Coronary artery (tissue), 2 donors: ENCODE measurements at regions not wholly inside any gene's neighbourhood (a gene's known extent, or its start where the extent isn't known, plus 50 kb on each side); places are given as distances from the start of the nearest gene placed in this dataset.

Experiments
- DNase-seq: peaks from one replicate; pipeline ENCODE4 v3.0.0-alpha.2; 2017; ENCODE audit warnings: low spot score
- H3K27ac ChIP-seq, 2 donors: fragments of 200-600 bp; sonication (generic); one replicate each; pipeline ENCODE4 v1.5.1; 2016 to 2019
- H3K4me3 ChIP-seq: fragments of 200-600 bp; sonication (generic); 2 replicates; pipeline ENCODE4 v1.5.1; 2016; ENCODE audit warnings: mild to moderate bottlenecking, moderate library complexity
- TF ChIP-seq, protein P1 (sequence below): fragments of 200-600 bp; sonication (generic); IDR thresholded peaks from one replicate; pipeline ENCODE4 v1.5.1; 2019; ENCODE audit warnings: antibody characterized with exemption

DNA sequence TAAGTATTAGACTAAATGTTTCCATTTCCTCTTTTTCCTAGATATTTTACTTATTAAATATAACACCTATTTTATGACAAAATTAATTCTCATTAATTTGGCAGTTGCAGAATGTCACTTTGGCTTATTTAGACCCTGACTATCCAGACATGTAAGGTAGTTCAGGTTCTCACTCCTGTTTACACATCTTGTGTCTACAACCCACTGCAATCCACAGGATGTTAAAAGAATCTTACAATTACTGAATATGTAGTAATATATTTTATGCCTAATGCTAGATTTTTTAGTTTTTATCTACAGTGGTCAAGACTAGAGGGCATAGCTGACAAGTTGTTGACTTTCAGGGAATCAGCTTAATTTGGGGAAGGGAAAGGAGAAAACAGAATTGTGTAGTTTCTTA is 346.7 kb downstream of the USP25 start:
- H3K27ac ChIP-seq = no peak overlapping the region
- TF ChIP-seq, protein P1, sequence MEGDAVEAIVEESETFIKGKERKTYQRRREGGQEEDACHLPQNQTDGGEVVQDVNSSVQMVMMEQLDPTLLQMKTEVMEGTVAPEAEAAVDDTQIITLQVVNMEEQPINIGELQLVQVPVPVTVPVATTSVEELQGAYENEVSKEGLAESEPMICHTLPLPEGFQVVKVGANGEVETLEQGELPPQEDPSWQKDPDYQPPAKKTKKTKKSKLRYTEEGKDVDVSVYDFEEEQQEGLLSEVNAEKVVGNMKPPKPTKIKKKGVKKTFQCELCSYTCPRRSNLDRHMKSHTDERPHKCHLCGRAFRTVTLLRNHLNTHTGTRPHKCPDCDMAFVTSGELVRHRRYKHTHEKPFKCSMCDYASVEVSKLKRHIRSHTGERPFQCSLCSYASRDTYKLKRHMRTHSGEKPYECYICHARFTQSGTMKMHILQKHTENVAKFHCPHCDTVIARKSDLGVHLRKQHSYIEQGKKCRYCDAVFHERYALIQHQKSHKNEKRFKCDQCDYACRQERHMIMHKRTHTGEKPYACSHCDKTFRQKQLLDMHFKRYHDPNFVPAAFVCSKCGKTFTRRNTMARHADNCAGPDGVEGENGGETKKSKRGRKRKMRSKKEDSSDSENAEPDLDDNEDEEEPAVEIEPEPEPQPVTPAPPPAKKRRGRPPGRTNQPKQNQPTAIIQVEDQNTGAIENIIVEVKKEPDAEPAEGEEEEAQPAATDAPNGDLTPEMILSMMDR = no peak
- no peak overlapping the region for H3K4me3 ChIP-seq
- no peak for DNase-seq

DNA sequence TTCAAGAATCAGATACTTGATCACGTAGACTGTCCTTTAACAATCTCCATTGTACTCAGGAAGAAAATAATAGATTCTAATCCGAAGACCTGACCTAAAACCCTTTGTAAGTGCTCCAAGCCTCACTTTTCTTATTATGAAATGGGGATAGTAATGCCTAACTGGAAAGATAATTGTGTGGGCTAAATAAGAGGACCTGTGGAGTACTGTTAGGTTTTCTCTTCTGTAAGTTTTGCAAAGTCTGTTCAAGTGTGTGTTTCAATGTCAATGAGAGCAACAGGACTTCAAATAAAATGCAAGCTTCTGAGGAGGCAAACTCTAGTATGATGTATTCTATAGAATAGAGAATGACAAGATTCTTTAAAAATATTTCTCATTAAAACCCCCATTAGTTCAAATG is 348.6 kb downstream of the USP25 start:
- TF ChIP-seq, protein P1 = no peak

DNA sequence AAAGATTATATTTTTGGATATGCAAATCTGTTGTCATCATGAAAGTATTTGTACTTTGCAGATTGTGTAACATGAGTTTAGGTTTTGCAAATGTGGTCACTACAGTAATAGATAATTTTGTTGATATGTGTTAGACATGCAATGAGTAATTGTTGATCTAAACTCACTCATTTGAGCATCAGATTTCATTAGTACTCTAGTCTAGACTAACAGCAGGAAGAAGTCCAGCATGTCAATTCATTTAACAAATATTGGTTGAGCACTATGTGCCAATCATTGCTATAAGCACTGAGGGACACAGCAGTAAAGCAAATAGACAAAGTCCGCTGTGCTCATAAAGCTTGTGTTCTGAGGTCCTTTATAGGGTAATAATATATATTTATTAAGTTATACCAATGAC is 350.0 kb downstream of the USP25 start:
- H3K27ac ChIP-seq = no peak overlapping the region
- TF ChIP-seq, protein P1 = no peak
- DNase-seq = no peak
- H3K4me3 ChIP-seq = no peak overlapping the region

More for the DNA sequence above, 348.6 kb downstream of the USP25 start:
- no peak overlapping the region for H3K27ac ChIP-seq
- no peak overlapping the region for H3K4me3 ChIP-seq
- DNase-seq = no peak

DNA sequence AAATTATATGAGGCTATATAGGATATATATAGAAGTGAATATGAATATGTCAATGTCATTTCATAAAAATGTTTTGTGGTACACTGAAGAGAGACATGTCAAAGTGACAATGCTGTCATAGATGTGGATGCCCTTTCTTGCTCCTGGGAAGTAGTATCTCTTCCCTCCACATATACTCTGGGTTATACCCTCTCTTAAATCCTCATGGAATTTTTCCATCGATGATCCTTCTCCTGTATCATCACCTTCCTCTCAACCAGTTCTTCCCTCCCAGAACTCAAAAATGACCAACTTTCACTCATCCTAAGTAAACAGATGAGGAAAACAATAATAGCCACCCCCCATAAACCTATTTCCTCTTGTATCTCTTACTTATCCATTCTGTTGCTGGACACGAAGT is 351.5 kb downstream of the USP25 start:
- H3K27ac ChIP-seq = no peak overlapping the region
- DNase-seq = no peak
- TF ChIP-seq, protein P1 = no peak
- H3K4me3 ChIP-seq = no peak overlapping the region

DNA sequence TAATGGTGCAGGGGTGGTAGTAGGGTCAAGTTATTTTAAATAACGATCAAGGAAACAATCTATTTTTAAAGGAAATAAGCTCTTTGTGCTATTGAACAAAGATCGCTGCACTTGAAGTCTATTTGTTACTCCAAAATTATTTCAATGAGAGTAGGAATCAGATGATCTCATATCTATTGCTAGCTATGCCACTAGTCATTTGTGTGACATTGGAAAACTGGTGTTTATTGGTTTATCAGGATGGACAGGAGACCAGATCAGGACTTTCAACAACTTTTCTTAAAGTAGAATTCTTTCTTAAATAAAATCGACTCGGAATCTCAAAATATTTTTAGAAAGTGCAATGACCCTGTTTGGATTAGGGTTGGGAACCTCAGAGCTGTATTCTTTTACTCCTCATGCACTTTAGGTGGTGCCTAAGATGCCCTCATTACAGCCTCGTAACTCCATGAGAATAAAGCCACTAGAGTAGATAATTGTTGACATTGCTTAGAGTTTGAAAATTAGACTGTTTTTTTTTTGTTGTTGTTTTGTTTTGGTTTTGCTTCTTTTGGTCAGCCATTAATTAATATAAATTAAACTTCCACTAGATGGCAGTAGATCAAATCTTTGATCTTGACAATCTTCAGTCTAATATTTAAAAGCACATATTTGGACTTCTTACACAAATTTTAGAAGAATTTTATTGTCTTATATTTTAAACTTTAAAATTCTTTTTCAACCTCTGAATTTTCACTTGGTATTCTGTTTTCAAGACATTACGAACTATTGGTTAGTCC is 352.4 kb downstream of the USP25 start:
- H3K4me3 ChIP-seq = peak overlapping the region; percentile 0
- TF ChIP-seq, protein P1 = peak; percentile 34
- peak overlapping the region in 1 of 2 donors; percentile 0 for H3K27ac ChIP-seq
- DNase-seq = no peak

DNA sequence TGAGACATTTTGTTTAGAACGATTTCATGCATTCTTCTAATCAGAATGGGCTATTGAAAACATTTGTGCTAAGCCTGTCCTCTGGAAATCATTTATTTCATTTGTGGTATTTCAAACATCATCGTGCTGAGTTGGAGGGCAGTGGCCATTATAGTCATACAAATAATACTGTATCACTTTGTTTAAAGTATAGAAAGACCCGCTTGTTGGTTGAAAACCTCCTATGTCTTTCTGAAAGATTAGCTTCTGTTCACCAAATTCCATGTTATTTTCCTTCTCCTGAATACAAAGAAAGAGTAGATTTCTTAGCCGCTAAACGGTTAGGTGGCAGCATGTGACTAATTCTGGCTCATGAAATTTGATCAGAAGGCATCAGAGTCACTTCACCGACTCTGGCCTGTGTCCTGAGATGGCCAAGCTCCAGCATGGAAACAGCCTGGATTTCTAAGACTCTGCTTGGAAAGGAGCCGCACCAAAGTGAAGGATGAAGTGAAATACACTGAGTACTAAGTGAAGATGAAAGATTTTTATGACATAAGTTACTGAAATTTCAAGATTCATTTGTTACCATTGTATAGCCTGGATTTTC is 355.1 kb downstream of the USP25 start:
- no peak for DNase-seq
- Histone ChIP-seq H3K27ac (peak overlapping the region in 1 of 2 donors; percentile 13), H3K4me3 (no peak overlapping the region)
- TF ChIP-seq, protein P1 = no peak

DNA sequence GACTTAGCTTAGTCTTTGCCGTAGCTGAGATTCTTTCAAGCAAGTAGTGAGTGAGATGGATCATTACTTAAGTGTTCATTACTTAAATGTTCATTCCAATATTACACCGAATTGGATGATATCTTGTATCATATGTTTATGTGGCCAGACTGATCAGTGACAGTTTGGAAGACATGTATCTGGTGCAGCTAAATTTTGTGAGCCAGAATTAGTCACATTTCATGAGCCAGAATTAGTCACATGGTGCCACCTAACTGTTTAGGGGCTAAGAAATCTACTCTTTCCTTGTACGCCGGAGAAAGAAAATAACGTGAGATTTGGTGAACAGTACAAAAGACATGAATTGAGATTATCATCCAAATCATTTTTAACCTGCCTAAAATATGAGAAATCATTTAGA is 355.6 kb downstream of the USP25 start:
- no peak for DNase-seq
- peak overlapping the region in 1 of 2 donors; percentile 13 for H3K27ac ChIP-seq
- TF ChIP-seq, protein P1 = no peak
- no peak overlapping the region for H3K4me3 ChIP-seq
